ENCODE measurements at regions not wholly inside any gene's neighbourhood (a gene's known extent, or its start where the extent isn't known, plus 50 kb on each side); places are given as distances from the start of the nearest gene placed in this dataset.
A peak's percentile ranks its signal among the peaks of the same experiment; 100 is the strongest.

DNA sequence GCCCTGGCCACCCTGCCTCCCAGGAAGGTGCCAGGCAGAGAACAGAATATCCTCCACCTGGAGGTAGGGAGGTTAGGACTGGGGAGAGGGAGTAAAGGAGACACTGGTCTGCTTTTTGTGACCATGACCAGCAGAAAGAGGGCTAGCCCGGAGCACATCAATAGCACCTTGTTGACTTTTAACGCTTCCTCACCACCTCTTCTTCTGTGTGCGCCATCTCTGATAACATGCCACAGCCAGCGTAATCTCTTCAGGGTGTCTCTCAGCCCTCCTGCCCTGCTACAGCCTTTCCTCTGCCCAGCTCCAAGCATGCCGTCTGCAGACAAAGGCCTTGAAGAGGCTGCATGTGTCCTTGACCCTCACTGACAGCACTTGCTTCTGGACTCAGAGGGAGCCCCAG lies 50.9 kb upstream of the GJA5 start:
- H3K4me3 ChIP-seq (ENCODE audit: low read length) = no peak overlapping the region
- H3K4me1 ChIP-seq (ENCODE audit: insufficient read depth, low read length) = peaks cover 10% of the 10 kb centered on the region
- no peaks in the 10 kb centered on the region for H3K36me3 ChIP-seq (ENCODE audit: insufficient read depth, low read length)
- H3K27ac ChIP-seq (ENCODE audit: low read depth, low read length) = no peak overlapping the region
- 76% methylated on average over 5 of the region's 5 CpGs for WGBS
- H3K9ac ChIP-seq (ENCODE audit: low read depth, low read length) = no peak overlapping the region
- H3K9me3 ChIP-seq (ENCODE audit: insufficient read depth, low read depth, low read length) = no peaks in the 10 kb centered on the region
- H3K27me3 ChIP-seq (ENCODE audit: insufficient read depth, low read length) = no peaks in the 10 kb centered on the region

DNA sequence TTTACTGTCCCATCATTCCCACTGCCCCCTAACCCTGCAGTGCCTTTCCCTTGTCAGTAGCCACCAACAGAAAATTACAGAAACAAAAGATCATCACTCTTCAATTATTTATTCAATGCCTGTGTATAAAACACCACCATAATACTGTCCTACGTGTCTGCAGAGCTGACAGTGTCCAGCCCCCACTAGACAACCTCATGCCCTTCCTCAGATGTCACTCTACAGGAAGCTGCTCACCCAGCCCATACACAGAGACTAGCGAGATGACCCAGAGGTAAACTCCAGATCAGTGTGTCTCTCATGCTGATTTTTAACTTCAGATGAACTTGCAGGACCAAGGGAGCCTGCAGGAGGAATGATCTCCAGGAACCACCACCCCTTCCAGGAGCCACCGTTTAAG lies 51.3 kb upstream of the GJA5 start:
- Histone ChIP-seq H3K4me3 (ENCODE audit: low read length) (no peak overlapping the region), H3K9me3 (ENCODE audit: insufficient read depth, low read depth, low read length) (no peaks in the 10 kb centered on the region), H3K9ac (ENCODE audit: low read depth, low read length) (no peak overlapping the region), H3K4me1 (ENCODE audit: insufficient read depth, low read length) (peaks cover 10% of the 10 kb centered on the region), H3K36me3 (ENCODE audit: insufficient read depth, low read length) (no peaks in the 10 kb centered on the region), H3K27ac (ENCODE audit: low read depth, low read length) (no peak overlapping the region), H3K27me3 (ENCODE audit: insufficient read depth, low read length) (no peaks in the 10 kb centered on the region)
- 94% methylated on average over 3 of the region's 3 CpGs for WGBS

GRCh38 chr1:147812799-147813198 lies 52.4 kb upstream of the GJA5 start:
- no peak overlapping the region for H3K27ac ChIP-seq (ENCODE audit: low read depth, low read length)
- no peaks in the 10 kb centered on the region for H3K9me3 ChIP-seq (ENCODE audit: insufficient read depth, low read depth, low read length)
- no peaks in the 10 kb centered on the region for H3K36me3 ChIP-seq (ENCODE audit: insufficient read depth, low read length)
- H3K27me3 ChIP-seq (ENCODE audit: insufficient read depth, low read length) = no peaks in the 10 kb centered on the region
- 97% methylated on average over 2 of the region's 2 CpGs for WGBS
- peaks cover 6% of the 10 kb centered on the region; the same call in 1 of the 2 replicates for H3K4me1 ChIP-seq (ENCODE audit: insufficient read depth, low read length)
- no peak overlapping the region for H3K4me3 ChIP-seq (ENCODE audit: low read length)
- H3K9ac ChIP-seq (ENCODE audit: low read depth, low read length) = no peak overlapping the region

DNA sequence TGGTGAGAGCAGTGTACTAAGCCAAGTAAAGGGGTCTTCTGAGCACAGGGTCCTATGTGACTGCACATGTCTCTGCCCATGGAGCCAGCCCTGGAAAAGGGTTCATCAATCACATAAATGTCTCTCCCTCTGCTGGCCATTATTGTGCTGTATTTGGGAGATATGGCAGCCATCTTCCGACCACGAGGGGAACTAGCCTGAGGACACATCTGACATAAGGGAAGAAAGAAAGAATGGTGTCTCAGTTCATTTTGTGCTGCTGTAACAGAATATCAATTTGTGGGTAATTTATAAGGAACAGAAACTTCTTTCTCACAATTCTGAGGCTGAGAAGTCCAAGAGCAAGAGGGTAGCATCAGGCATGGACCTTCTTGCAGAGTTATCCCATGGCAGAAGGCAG lies 55.1 kb upstream of the GJA5 start:
- no peak overlapping the region for H3K4me3 ChIP-seq (ENCODE audit: low read length)
- no peaks in the 10 kb centered on the region for H3K9me3 ChIP-seq (ENCODE audit: insufficient read depth, low read depth, low read length)
- WGBS = 98% methylated on average over 2 of the region's 2 CpGs
- no peak overlapping the region for H3K9ac ChIP-seq (ENCODE audit: low read depth, low read length)
- no peaks in the 10 kb centered on the region for H3K27me3 ChIP-seq (ENCODE audit: insufficient read depth, low read length)
- no peak overlapping the region for H3K27ac ChIP-seq (ENCODE audit: low read depth, low read length)
- H3K36me3 ChIP-seq (ENCODE audit: insufficient read depth, low read length) = no peaks in the 10 kb centered on the region
- H3K4me1 ChIP-seq (ENCODE audit: insufficient read depth, low read length) = no peaks in the 10 kb centered on the region

DNA sequence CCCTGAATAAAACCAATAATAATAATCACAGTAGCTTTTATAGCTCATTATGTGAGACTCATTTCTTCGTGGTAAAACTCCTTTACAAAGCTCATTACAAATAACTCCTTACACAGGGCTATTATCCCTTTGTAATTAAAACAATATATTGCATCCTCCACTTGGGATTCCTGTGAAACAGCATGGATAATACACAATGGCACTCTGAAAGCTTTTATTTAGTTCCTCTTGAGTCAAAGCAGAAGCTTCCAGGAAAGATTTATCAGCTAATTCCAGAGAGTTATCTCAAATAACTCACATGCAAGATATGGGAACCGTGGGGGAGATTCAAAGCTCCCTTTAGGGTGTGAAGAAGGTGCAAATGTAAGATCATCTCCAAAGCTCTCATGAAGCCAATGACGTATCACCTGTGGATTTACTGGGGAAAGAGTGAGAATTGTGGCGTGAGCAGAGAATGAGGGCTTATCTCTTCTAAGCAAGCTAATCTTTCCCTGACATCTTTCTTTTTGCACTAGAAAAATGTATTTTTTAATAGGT lies 60.4 kb upstream of the GJA5 start:
- Histone ChIP-seq H3K4me3 (ENCODE audit: low read length) (no peak overlapping the region), H3K4me1 (ENCODE audit: insufficient read depth, low read length) (no peaks in the 10 kb centered on the region), H3K9me3 (ENCODE audit: insufficient read depth, low read depth, low read length) (no peaks in the 10 kb centered on the region), H3K27me3 (ENCODE audit: insufficient read depth, low read length) (no peaks in the 10 kb centered on the region), H3K27ac (ENCODE audit: low read depth, low read length) (no peak overlapping the region), H3K9ac (ENCODE audit: low read depth, low read length) (no peak overlapping the region), H3K36me3 (ENCODE audit: insufficient read depth, low read length) (no peaks in the 10 kb centered on the region)
- 79% methylated on average over 4 of the region's 4 CpGs for WGBS

DNA sequence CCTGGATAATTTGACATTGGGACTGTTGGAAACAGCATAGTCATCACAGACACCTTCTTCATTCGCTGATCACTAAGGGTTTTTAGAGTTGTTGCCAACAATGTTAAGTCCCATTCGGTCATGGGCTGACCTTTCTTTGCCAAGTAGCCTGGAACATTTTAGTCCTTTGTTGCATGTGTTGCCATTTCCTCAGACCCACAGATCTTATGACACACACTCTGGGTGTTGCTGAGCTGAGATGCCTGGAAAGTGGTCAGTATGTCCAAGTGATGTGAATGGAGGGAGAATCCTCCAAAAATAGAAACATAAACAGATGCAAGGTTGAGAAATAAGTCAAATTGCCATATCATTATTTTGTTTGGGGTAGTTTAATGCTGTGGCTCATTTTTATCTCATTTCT lies 61.5 kb upstream of the GJA5 start:
- H3K36me3 ChIP-seq (ENCODE audit: insufficient read depth, low read length) = no peaks in the 10 kb centered on the region
- no peaks in the 10 kb centered on the region for H3K27me3 ChIP-seq (ENCODE audit: insufficient read depth, low read length)
- no peaks in the 10 kb centered on the region for H3K9me3 ChIP-seq (ENCODE audit: insufficient read depth, low read depth, low read length)
- no peak overlapping the region for H3K9ac ChIP-seq (ENCODE audit: low read depth, low read length)
- whole genome bisulfite sequencing = 98% methylated on average over 2 of the region's 2 CpGs
- no peaks in the 10 kb centered on the region for H3K4me1 ChIP-seq (ENCODE audit: insufficient read depth, low read length)
- no peak overlapping the region for H3K27ac ChIP-seq (ENCODE audit: low read depth, low read length)
- H3K4me3 ChIP-seq (ENCODE audit: low read length) = no peak overlapping the region

- Histone ChIP-seq H3K4me1 (ENCODE audit: insufficient read depth, low read length) (no peaks in the 10 kb centered on the region), H3K27me3 (ENCODE audit: insufficient read depth, low read length) (no peaks in the 10 kb centered on the region), H3K27ac (ENCODE audit: low read depth, low read length) (no peak overlapping the region), H3K4me3 (ENCODE audit: low read length) (no peak overlapping the region), H3K9ac (ENCODE audit: low read depth, low read length) (no peak overlapping the region), H3K9me3 (ENCODE audit: insufficient read depth, low read depth, low read length) (no peaks in the 10 kb centered on the region), H3K36me3 (ENCODE audit: insufficient read depth, low read length) (no peaks in the 10 kb centered on the region)
- WGBS = 92% methylated on average over 1 of the region's 1 CpG
These were observed 61.9 kb upstream of the GJA5 start for GRCh38 chr1:147822292-147822691.

DNA sequence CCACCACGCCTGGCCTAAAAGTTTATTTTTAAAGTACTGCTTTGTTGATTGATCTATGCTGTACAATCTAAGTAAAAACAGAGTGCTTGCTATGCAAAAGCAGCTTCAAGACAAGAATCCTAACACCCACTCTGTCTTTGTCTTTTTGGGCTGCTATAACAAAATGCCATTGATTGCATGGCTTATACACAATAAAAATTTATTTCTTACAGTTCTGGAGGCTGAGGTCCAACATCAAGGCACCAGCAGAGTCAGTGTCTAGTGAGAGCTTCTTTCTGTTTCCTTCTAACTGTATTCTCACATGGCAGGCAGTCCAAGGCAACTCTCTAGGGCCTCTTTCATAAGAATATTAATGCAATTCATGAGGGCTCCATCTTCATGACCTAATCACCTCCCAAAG lies 63.6 kb upstream of the GJA5 start:
- Histone ChIP-seq H3K27me3 (ENCODE audit: insufficient read depth, low read length) (no peaks in the 10 kb centered on the region), H3K4me3 (ENCODE audit: low read length) (no peak overlapping the region), H3K9me3 (ENCODE audit: insufficient read depth, low read depth, low read length) (no peaks in the 10 kb centered on the region), H3K4me1 (ENCODE audit: insufficient read depth, low read length) (no peaks in the 10 kb centered on the region), H3K36me3 (ENCODE audit: insufficient read depth, low read length) (no peaks in the 10 kb centered on the region), H3K27ac (ENCODE audit: low read depth, low read length) (no peak overlapping the region), H3K9ac (ENCODE audit: low read depth, low read length) (no peak overlapping the region)
- 95% methylated on average over 1 of the region's 1 CpG for WGBS

- WGBS = 73% methylated on average over 3 of the region's 4 CpGs
- no peak overlapping the region for H3K27ac ChIP-seq (ENCODE audit: low read depth, low read length)
- no peaks in the 10 kb centered on the region for H3K4me1 ChIP-seq (ENCODE audit: insufficient read depth, low read length)
- no peaks in the 10 kb centered on the region for H3K9me3 ChIP-seq (ENCODE audit: insufficient read depth, low read depth, low read length)
- no peak overlapping the region for H3K9ac ChIP-seq (ENCODE audit: low read depth, low read length)
- H3K4me3 ChIP-seq (ENCODE audit: low read length) = no peak overlapping the region
- no peaks in the 10 kb centered on the region for H3K27me3 ChIP-seq (ENCODE audit: insufficient read depth, low read length)
- no peaks in the 10 kb centered on the region for H3K36me3 ChIP-seq (ENCODE audit: insufficient read depth, low read length)
These were observed 64.4 kb upstream of the GJA5 start for GRCh38 chr1:147824798-147825197.

DNA sequence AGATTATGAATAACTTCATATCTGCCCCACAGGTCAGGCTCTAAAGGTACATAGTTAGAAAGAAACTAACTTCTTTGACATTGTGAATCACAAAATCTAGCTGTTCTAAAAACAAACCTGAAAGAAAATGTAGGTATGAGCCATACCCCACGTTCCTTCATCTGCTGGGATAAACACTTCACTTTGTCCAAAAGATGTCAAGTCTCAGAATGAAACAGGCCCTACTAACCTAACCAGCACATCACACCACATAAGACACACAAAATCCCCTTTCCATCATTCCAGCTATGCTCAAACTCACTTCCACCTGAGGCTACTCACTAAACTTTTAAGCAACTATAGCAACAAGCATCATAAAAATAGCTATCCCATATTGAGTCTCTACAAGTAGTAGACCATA lies 65.2 kb upstream of the GJA5 start:
- H3K4me3 ChIP-seq (ENCODE audit: low read length) = no peak overlapping the region
- no peaks in the 10 kb centered on the region for H3K27me3 ChIP-seq (ENCODE audit: insufficient read depth, low read length)
- H3K9me3 ChIP-seq (ENCODE audit: insufficient read depth, low read depth, low read length) = no peaks in the 10 kb centered on the region
- no peak overlapping the region for H3K27ac ChIP-seq (ENCODE audit: low read depth, low read length)
- no peak overlapping the region for H3K9ac ChIP-seq (ENCODE audit: low read depth, low read length)
- 88% methylated on average over 1 of the region's 1 CpG for WGBS
- no peaks in the 10 kb centered on the region for H3K36me3 ChIP-seq (ENCODE audit: insufficient read depth, low read length)
- no peaks in the 10 kb centered on the region for H3K4me1 ChIP-seq (ENCODE audit: insufficient read depth, low read length)

GRCh38 chr1:147826259-147826658 lies 65.9 kb upstream of the GJA5 start:
- WGBS = 98% methylated on average over 1 of the region's 1 CpG
- H3K4me3 ChIP-seq (ENCODE audit: low read length) = no peak overlapping the region
- no peaks in the 10 kb centered on the region for H3K9me3 ChIP-seq (ENCODE audit: insufficient read depth, low read depth, low read length)
- no peaks in the 10 kb centered on the region for H3K4me1 ChIP-seq (ENCODE audit: insufficient read depth, low read length)
- H3K9ac ChIP-seq (ENCODE audit: low read depth, low read length) = no peak overlapping the region
- H3K36me3 ChIP-seq (ENCODE audit: insufficient read depth, low read length) = no peaks in the 10 kb centered on the region
- H3K27me3 ChIP-seq (ENCODE audit: insufficient read depth, low read length) = no peaks in the 10 kb centered on the region
- H3K27ac ChIP-seq (ENCODE audit: low read depth, low read length) = no peak overlapping the region

DNA sequence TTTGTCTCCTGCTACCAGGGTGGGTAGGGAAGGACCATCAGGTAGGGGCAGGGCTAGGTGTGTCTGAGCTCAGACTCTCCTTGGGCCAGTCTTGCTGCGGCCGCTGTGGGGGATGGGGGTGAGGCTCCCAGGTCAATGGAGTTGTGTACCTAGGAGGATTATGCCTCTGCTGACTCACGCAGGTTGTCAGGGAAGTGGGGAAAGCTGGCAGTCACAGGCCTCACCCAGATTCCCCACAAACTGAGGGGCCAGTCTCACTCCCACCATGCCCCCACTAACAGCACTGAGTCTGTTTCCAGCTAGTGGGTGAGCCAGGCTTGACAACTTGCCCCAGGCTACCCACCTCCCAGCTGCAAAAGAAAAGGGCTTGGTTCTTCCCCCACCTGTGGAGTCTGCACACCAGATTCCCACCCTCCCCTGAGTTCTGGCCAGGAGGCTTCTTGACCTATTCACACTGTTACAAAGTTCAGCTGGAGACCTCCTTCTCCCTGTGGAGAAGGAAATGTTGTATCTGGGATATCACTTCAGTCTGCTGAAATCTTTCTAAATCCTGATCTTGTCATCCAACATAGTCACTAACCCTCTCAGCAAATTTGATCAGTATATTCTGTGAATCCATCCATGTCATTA lies 69.2 kb upstream of the GJA8 start:
- Histone ChIP-seq H3K36me3 (ENCODE audit: insufficient read depth, low read length) (no peaks in the 10 kb centered on the region), H3K27ac (ENCODE audit: low read depth, low read length) (peak overlapping the region; percentile 74), H3K4me1 (ENCODE audit: insufficient read depth, low read length) (peaks cover 57% of the 10 kb centered on the region), H3K4me3 (ENCODE audit: low read length) (no peak overlapping the region), H3K27me3 (ENCODE audit: insufficient read depth, low read length) (no peaks in the 10 kb centered on the region; the same call in 1 of the 2 replicates), H3K9me3 (ENCODE audit: insufficient read depth, low read depth, low read length) (no peaks in the 10 kb centered on the region), H3K9ac (ENCODE audit: low read depth, low read length) (peak overlapping the region; percentile 50)
- 17% methylated on average over 3 of the region's 3 CpGs for WGBS

Data from HUES64 (cell line).